HepG2 (cell line): ENCODE measurements at regions not wholly inside any gene's neighbourhood (a gene's known extent, or its start where the extent isn't known, plus 50 kb on each side); places are given as distances from the start of the nearest gene placed in this dataset.

Source experiments
- ATAC-seq: fragments of 200-7000 bp; cut with Tn5 transposase; 3 replicates; pipeline ENCODE4 v1.9.1; 2020; ENCODE audit warnings: mild to moderate bottlenecking, moderate library complexity
- BruUV-seq: library from RNA; stranded (reverse); fragments of 400-500 nt; replicated peaks from 2 replicates; lab custom pipeline; 2021; lab: Mats Ljungman, UMichigan
- CTCF ChIA-PET: fragments of 300-600 bp; formaldehyde crosslinking; extraction: SDS; loops from one replicate; lab custom pipeline; 2021; ENCODE audit warnings: low total read pairs, inconsistent platforms, low intra/inter-chr PET ratio; lab: Yijun Ruan, JAX
- POLR2A ChIA-PET: fragments of 350-600 bp; sonication (Branson Sonifier 250); formaldehyde crosslinking; loops from one replicate; lab custom pipeline; 2020; ENCODE audit warnings: antibody characterized with exemption, inconsistent platforms; lab: Yijun Ruan, JAX
- DNase-seq: peaks from one replicate; pipeline ENCODE4 v3.0.0-alpha.2; 2015; ENCODE audit warnings: low spot score
- FAIRE-seq: peaks from 3 replicates; lab custom pipeline; 2011; peaks lifted over from hg19 to GRCh38; lab: Jason Lieb, UNC
- H2AFZ ChIP-seq: one replicate; pipeline ENCODE4 v1.6.1; 2011; ENCODE audit warnings: low read length, inconsistent platforms
- H3K27ac ChIP-seq: fragments of 300-600 bp; 3 replicates; pipeline ENCODE4 v1.8.0; 2011; ENCODE audit warnings: mixed run types, mild to moderate bottlenecking, mixed read lengths, low read length, inconsistent platforms; ENCODE audit not compliant: insufficient read depth; ENCODE audit errors: extremely low read length
- H3K27me3 ChIP-seq, 2 experiments: fragments of 200-600 bp in 1 of 2; 2 replicates in 1 of 2; 3 replicates in 1 of 2; pipeline versions ENCODE4 v1.6.0 to v1.8.0; 2011; ENCODE audit warnings: low read length in 2 of 2, mild to moderate bottlenecking in 2 of 2, moderate library complexity in 2 of 2, inconsistent platforms in 1 of 2; ENCODE audit not compliant: insufficient read depth in 2 of 2, control insufficient read depth in 1 of 2
- H3K36me3 ChIP-seq, 2 experiments: fragments of 200-600 bp in 1 of 2; replicated peaks in 1 of 2; 2 replicates in 1 of 2; 3 replicates in 1 of 2; pipeline versions ENCODE4 v1.5.1 to v1.8.0; 2011; ENCODE audit warnings: low read length in 2 of 2, inconsistent platforms in 1 of 2; ENCODE audit not compliant: insufficient read depth in 2 of 2, control insufficient read depth in 1 of 2
- H3K4me1 ChIP-seq: 2 replicates; pipeline ENCODE4 v1.5.1; 2012; ENCODE audit warnings: low read length, inconsistent platforms; ENCODE audit not compliant: insufficient read depth
- H3K4me2 ChIP-seq: 2 replicates; pipeline ENCODE4 v1.6.0; 2011; ENCODE audit warnings: low read depth, low read length, inconsistent platforms
- H3K4me3 ChIP-seq, 3 experiments: fragments of 200-600 bp in 1 of 3; sonication (generic), shearing (Covaris generic) in 1 of 3; replicated peaks in 1 of 3; 2 replicates each; pipeline ENCODE4 v1.5.1; 2011 to 2016; ENCODE audit warnings: low read length in 3 of 3, inconsistent platforms in 2 of 3, low read depth in 2 of 3, mild to moderate bottlenecking in 2 of 3, control low read depth in 1 of 3, mixed read lengths in 1 of 3; ENCODE audit not compliant: insufficient read depth in 1 of 3
- H3K79me2 ChIP-seq: one replicate; pipeline ENCODE4 v1.6.1; 2011; ENCODE audit warnings: low read length, inconsistent platforms; ENCODE audit not compliant: insufficient read depth
- H3K9ac ChIP-seq: 2 replicates; pipeline ENCODE4 v1.6.0; 2011; ENCODE audit warnings: mild to moderate bottlenecking, low read depth, low read length, inconsistent platforms; ENCODE audit not compliant: insufficient read depth
- H3K9me3 ChIP-seq: 2 replicates; pipeline ENCODE4 v1.5.1; 2012; ENCODE audit warnings: mild to moderate bottlenecking, low read length
- H4K20me1 ChIP-seq: 2 replicates; pipeline ENCODE4 v1.6.0; 2011; ENCODE audit warnings: inconsistent platforms, mild to moderate bottlenecking, low read length, moderate library complexity; ENCODE audit not compliant: insufficient read depth
- ATAD3A ChIP-seq: sonication (generic); formaldehyde crosslinking; IDR thresholded peaks from 2 replicates; pipeline ENCODE4 v1.4.0; 2020; ENCODE audit warnings: missing genetic modification reagents
- BATF2 ChIP-seq: sonication (generic); formaldehyde crosslinking; IDR thresholded peaks from 2 replicates; pipeline ENCODE4 v1.8.0; 2022; ENCODE audit warnings: mild to moderate bottlenecking, missing genetic modification reagents, moderate library complexity
- CREM ChIP-seq, 2 experiments: sonication (generic) in 1 of 2; formaldehyde crosslinking in 1 of 2; IDR thresholded peaks; 2 replicates each; pipeline versions ENCODE4 v1.4.0 to v1.6.1; 2016 to 2020; ENCODE audit warnings: antibody characterized with exemption in 1 of 2, mild to moderate bottlenecking in 1 of 2, missing genetic modification reagents in 1 of 2
- MYC ChIP-seq: sonication (generic); formaldehyde crosslinking; IDR thresholded peaks from 2 replicates; pipeline ENCODE4 v1.9.0; 2021; ENCODE audit warnings: missing genetic modification reagents, borderline replicate concordance
- NFE2L1 ChIP-seq: sonication (generic); formaldehyde crosslinking; IDR thresholded peaks from 2 replicates; pipeline ENCODE4 v1.4.0; 2020; ENCODE audit warnings: missing genetic modification reagents, mild to moderate bottlenecking, borderline replicate concordance
- SATB2 ChIP-seq: sonication (generic); formaldehyde crosslinking; IDR thresholded peaks from 2 replicates; pipeline ENCODE4 v1.5.0; 2020; ENCODE audit warnings: missing genetic modification reagents
- SNRNP70 ChIP-seq: fragments of 200-400 bp; formaldehyde crosslinking; IDR thresholded peaks from 2 replicates; pipeline ENCODE4 v1.6.1; 2017; ENCODE audit warnings: mild to moderate bottlenecking, low read depth, low read length, moderate library complexity
- TBL1XR1 ChIP-seq: fragments of 150-350 bp; IDR thresholded peaks from 2 replicates; pipeline ENCODE4 v1.6.1; 2014; ENCODE audit warnings: borderline replicate concordance, low read length; ENCODE audit not compliant: partially characterized antibody
- YY1 ChIP-seq: IDR thresholded peaks from 2 replicates; pipeline ENCODE4 v1.6.1; 2011; ENCODE audit warnings: low read length, low read depth, moderate library complexity, mild to moderate bottlenecking; ENCODE audit not compliant: insufficient read depth, insufficient replicate concordance
- ZBTB1 ChIP-seq: sonication (generic); formaldehyde crosslinking; IDR thresholded peaks from 2 replicates; pipeline ENCODE4 v1.4.0; 2020; ENCODE audit warnings: missing genetic modification reagents, borderline replicate concordance
- ZNF839 ChIP-seq: sonication (generic); formaldehyde crosslinking; IDR thresholded peaks from 2 replicates; pipeline ENCODE4 v1.4.0; 2020; ENCODE audit warnings: missing genetic modification reagents, mild to moderate bottlenecking, borderline replicate concordance
- ZNF841 ChIP-seq: sonication (generic); formaldehyde crosslinking; IDR thresholded peaks from 2 replicates; pipeline ENCODE4 v1.8.1; 2023; ENCODE audit warnings: missing genetic modification reagents, borderline replicate concordance
- WGBS: methylation state at CpG from one replicate; pipeline ENCODE4 v1.1.6; 2017; ENCODE audit warnings: low lambda C conversion rate; 5-methylcytosine and 5-hydroxymethylcytosine counted together
- in situ Hi-C: cut with HindIII; loops from 2 replicates; pipeline ENCODE4 v1.10.0; 2017; ENCODE audit warnings: low pct_unique_long_range_greater_than_20kb; ENCODE audit not compliant: extremely low pct_ligation_motif_present
- intact Hi-C: fragments of 100-400 bp; cut with micrococcal nuclease; formaldehyde crosslinking; loops from one replicate; pipeline ENCODE4 v1.10.0; 2022; ENCODE audit not compliant: unreplicated experiment
- TF ChIP-seq, protein P1 (sequence below): sonication (generic); formaldehyde crosslinking; IDR thresholded peaks from 2 replicates; pipeline ENCODE4 v1.4.0; 2020; ENCODE audit warnings: missing genetic modification reagents, mild to moderate bottlenecking, borderline replicate concordance
- TF ChIP-seq, protein P2 (sequence below): IDR thresholded peaks from 2 replicates; pipeline ENCODE4 v1.6.1; 2018; ENCODE audit warnings: missing genetic modification reagents, mild to moderate bottlenecking, missing compliant biosample characterization

GRCh38 chr7:50953303-50953702, 170.6 kb upstream of the GRB10 start:
- Histone ChIP-seq H3K9me3 (no peaks in the 10 kb centered on the region), H3K79me2 (no peaks in the 10 kb centered on the region), H3K27me3 (no peaks in the 10 kb centered on the region; a peak in 1 of 5 replicates), H3K27ac (no peak overlapping the region), H4K20me1 (no peaks in the 10 kb centered on the region), H3K36me3 (no peaks in the 10 kb centered on the region), H3K9ac (no peak overlapping the region), H3K4me3 (no peak overlapping the region), H3K4me1 (peaks cover 12% of the 10 kb centered on the region), H3K4me2 (no peak overlapping the region), H2AFZ (no peak overlapping the region)
- FAIRE-seq (no peak), ATAC-seq (no peak), DNase-seq (no peak)
- CTCF ChIA-PET, result no interaction called here
- BruUV-seq, result no TSS peak
- POLR2A ChIA-PET, result no interaction called here
- WGBS, result 12% methylated on average over 6 of the region's 6 CpGs
- intact Hi-C loops, result no loop called here
- in situ Hi-C loops, result no loop called here
- TF ChIP-seq ZBTB1 (no peak), MYC (no peak)
- TF ChIP-seq, all 625 proteins: peak for 0

- intact Hi-C loops (no loop called here), in situ Hi-C loops (no loop called here)
- Histone ChIP-seq H2AFZ (no peak overlapping the region), H3K79me2 (no peaks in the 10 kb centered on the region), H3K4me1 (peaks cover 5% of the 10 kb centered on the region)
- ATAC-seq, result no peak
- TF ChIP-seq YY1 (no peak), ZNF841 (CRISPR knock-in tag) (no peak), ATAD3A (no peak), BATF2 (no peak), TBL1XR1 (no peak), SNRNP70 (no peak), ZNF839 (CRISPR knock-in tag) (no peak), NFE2L1 (no peak), CREM (IDR thresholded peaks at IDR 0.05) (no peak), CREM (CRISPR knock-in tag; IDR thresholded peaks at IDR 0.05) (no peak), SATB2 (no peak)
- TF ChIP-seq, protein P1, sequence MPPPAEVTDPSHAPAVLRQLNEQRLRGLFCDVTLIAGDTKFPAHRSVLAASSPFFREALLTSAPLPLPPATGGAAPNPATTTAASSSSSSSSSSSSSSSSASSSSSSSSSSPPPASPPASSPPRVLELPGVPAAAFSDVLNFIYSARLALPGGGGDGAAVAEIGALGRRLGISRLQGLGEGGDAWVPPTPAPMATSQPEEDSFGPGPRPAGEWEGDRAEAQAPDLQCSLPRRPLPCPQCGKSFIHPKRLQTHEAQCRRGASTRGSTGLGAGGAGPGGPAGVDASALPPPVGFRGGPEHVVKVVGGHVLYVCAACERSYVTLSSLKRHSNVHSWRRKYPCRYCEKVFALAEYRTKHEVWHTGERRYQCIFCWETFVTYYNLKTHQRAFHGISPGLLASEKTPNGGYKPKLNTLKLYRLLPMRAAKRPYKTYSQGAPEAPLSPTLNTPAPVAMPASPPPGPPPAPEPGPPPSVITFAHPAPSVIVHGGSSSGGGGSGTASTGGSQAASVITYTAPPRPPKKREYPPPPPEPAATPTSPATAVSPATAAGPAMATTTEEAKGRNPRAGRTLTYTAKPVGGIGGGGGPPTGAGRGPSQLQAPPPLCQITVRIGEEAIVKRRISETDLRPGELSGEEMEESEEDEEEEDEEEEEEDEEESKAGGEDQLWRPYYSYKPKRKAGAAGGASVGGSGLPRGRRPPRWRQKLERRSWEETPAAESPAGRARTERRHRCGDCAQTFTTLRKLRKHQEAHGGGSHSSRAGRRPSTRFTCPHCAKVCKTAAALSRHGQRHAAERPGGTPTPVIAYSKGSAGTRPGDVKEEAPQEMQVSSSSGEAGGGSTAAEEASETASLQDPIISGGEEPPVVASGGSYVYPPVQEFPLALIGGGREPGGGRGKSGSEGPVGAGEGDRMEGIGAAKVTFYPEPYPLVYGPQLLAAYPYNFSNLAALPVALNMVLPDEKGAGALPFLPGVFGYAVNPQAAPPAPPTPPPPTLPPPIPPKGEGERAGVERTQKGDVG, result no peak
- TF ChIP-seq, protein P2, sequence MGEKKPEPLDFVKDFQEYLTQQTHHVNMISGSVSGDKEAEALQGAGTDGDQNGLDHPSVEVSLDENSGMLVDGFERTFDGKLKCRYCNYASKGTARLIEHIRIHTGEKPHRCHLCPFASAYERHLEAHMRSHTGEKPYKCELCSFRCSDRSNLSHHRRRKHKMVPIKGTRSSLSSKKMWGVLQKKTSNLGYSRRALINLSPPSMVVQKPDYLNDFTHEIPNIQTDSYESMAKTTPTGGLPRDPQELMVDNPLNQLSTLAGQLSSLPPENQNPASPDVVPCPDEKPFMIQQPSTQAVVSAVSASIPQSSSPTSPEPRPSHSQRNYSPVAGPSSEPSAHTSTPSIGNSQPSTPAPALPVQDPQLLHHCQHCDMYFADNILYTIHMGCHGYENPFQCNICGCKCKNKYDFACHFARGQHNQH (CRISPR knock-in tag), result no peak
- TF ChIP-seq, all 625 proteins: peak for 0
- no peak for DNase-seq
- 2% methylated on average over 3 of the region's 3 CpGs for WGBS
- Histone ChIP-seq H3K27me3 (no peaks in the 10 kb centered on the region; a peak in 1 of 5 replicates), H4K20me1 (no peaks in the 10 kb centered on the region), H3K9ac (no peak overlapping the region), H3K4me3 (no peak overlapping the region), H3K36me3 (no peaks in the 10 kb centered on the region), H3K27ac (no peak overlapping the region), H3K4me2 (no peak overlapping the region), H3K9me3 (no peaks in the 10 kb centered on the region)
- CTCF ChIA-PET, result no interaction called here
- no peak for FAIRE-seq
- BruUV-seq, result no TSS peak
- POLR2A ChIA-PET, result no interaction called here
Observed at GRCh38 chr7:50952544-50952943, 169.8 kb upstream of the GRB10 start.
